Activated CD4-positive, CD25-positive, alpha-beta regulatory T cell treated with anti-CD3 and anti-CD28 coated beads, Interleukin-2, amount 50 U/mL, for 24 hours (primary cell): ENCODE measurements at regions not wholly inside any gene's neighbourhood (a gene's known extent, or its start where the extent isn't known, plus 50 kb on each side); places are given as distances from the start of the nearest gene placed in this dataset.

Source experiments
- ATAC-seq, 2 donors: fragments of 150-1000 bp; cut with Tn5 transposase; one replicate each; pipeline ENCODE4 v1.10.0; 2021; ENCODE audit warnings: mild to moderate bottlenecking in 1 of 2, moderate library complexity in 1 of 2

DNA sequence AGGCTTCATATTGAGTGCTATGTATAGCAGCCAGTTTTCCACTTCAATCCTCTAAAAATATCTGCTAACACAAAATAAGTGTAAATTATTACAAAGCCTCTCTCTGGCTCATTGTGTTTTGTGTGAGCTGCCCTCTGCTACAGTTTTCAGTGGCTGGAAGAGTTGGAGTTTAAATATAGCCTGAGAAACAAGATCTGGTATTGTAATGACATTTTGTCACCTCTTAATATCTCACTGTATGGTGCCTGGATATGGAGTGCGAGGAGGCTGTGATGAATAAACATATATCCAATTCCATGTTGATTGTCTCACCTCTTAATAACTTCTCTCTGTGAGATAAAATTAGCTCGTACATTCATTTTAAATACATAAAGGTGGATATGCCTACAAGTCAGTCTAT lies 269.7 kb downstream of the FLRT2 start:
- ATAC-seq = no peak

DNA sequence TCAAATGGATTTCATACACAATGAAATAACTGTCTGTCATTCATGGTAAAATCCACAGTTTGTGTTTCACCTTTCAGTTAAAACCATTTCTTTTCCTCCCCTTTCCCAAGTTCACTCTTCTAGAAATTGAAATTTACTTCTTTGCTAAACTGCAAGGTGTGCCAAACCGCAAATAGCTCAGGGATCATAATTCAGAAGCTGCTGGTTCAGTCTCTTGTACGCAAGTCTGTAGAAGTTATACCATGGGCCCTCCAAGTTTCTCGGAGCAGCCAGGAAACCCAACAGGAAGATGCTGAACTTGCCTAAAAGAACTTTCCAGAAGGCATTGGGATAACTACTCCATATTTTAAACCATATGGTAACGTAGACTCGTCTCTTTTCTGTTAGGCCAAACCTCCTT lies 268.9 kb downstream of the FLRT2 start:
- ATAC-seq = no peak

DNA sequence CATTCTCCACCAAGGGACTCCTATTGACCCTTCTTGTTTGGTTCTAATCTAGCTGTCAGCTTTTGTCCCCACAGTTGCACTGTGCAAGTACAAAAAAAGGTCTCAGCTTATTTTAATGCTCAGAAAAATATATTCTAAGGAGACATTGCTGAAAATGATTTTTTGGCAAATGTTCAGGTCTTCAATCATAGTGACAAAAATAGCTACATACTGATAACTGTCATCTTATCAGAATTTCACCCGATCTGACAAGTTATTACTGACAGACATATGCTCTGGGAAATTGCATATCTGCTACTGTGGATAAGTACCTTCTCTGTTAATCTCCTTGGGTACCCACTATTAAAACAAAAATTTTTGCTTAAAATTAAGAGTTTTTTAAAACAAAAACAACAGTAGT lies 263.6 kb downstream of the FLRT2 start:
- no peak for ATAC-seq

DNA sequence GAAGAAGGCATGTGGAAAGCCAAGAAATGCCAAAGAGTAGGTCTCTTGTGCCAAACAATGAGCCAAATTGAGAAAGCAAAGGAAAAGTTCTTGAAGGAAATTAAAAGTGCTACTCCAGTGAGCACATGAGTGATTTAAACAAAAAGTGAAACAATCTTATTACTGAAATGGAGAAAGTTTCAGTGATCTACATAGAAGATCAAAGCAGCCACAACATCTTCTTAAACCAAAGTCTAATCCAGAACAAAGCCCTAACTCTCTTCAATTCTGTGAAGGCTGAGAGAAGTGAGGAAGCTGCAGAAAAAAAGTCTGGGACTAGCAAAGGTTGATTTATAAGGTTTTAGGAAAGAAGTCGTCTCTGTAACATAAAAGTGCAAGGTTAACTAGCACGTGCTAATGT lies 259.6 kb downstream of the FLRT2 start:
- no peak for ATAC-seq

DNA sequence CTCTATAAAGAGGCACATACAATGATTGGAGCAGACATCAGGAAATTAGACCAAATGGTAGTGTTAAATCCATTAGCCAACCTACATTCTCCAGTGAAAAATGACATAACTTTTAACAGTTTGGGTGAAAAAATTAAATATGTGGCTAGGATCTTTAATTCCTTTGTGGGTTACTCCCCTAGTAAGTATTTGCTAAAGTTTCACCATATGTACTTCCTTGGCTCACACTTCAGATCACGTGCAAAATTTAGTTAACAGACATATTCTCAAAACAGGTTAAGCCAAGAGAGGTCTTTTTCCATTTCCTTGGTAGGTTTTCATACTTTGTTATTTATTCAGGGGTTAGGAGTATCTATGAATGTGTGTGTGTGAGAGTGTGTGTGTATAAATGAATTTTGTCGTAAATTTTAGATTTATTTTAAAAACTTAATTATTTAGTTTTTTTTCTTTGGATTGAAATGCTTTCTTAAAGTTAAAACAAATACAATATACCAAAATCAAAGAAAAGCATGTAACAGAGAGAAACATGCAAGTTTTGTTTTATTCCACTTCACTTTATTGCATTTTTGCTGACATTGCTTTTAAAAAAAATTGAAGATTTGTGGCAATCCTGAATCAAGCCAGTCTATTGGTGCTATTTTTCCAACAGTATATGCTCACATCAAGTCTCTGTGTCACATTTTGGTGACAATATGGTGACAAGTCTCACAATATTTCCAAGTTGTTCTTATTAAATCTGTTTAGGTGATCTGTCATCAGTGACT lies 258.7 kb downstream of the FLRT2 start:
- ATAC-seq = no peak

DNA sequence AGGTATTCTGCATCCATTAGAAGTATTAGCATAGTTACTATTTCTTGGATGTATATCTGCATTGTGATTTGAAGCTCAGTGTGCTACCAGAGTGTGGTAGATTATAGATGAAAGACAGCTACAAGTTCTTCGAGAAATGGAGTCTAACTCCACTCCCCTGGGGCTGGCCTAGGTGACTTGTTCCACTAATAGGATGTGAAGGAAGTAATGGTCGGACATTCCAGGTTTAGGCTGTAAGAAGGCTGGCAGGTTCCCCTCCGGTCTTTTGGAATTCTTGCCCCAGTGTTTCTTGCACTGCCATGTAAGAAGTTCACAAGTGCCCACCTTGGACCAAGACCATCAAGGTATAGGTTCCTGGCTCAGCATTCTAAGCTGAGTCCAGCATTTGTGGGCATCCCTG lies 236.4 kb downstream of the FLRT2 start:
- no peak for ATAC-seq

DNA sequence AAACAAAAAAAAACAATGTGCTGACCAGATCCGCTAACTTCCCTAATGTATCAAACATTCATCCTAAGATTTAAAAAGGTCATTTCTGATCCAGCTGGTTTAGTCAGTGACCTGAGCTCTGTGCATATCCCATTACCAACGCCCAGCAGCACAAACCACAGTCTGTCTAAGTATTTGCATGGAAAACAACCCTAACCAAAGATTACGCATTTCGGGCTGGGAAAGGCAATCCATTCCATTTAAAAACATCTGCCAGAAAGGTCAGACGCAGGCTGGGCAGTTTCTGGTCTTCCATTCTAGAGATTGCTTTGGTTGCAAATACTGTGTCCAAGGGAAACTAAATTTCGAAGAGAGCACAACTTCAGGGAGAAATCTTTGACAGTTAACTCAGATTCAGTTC lies 234.9 kb downstream of the FLRT2 start:
- no peak for ATAC-seq

DNA sequence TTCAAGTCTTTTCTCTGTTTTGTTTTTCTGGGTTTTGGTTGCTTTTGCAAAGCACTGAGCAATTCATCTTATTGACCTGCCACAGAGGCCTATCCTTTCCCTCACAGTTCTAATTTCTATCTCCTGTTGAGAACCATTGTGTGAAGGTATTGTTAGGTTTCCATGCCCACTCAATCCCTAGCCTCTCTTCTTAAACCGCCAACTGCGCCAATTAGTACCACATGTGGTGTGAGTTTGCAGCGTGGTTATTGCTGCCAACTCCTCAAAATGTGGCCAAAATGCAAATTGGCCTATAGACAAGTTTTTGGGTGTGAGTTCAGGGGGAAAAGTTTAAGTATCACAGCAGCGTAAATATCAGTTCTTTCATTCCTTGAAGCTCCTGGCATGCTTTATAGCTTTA lies 232.6 kb downstream of the FLRT2 start:
- ATAC-seq = no peak

DNA sequence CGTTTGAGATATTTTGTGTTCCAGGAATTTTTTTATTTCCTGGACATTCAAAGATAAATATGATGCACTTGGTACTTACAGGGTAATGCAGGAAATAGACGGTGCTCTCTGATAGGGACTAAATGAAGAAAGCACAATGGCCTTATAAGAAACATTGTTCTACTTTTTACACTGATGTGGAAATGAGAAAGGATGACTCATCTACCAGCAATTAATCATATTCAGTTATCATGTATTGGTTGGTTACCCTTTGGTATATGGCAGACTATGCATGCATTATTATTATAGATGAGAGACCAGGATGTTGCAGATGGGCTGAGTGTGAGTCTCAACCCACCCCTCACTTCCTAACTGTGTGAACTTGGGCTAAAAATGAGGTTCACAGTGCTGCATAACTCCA lies 222.2 kb downstream of the FLRT2 start:
- ATAC-seq = no peak

DNA sequence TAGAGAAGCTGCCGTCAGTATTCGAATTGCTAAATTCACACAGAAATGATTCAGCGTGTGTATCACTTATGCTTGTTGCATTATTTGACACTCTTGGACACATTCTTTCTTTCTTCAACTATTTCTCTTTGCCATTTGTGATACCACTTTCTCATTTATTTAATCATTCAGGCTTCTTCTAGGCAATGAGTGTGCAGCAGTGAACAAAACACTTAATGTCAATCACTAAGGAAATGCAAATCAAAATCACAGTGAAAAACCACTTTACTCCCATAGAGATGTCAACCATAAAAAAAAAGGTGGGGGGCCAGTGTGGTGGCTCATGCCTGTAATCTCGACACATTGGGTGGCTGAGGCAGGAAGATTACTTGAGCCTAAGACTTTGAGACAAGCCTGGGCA lies 214.6 kb downstream of the FLRT2 start:
- no peak for ATAC-seq

DNA sequence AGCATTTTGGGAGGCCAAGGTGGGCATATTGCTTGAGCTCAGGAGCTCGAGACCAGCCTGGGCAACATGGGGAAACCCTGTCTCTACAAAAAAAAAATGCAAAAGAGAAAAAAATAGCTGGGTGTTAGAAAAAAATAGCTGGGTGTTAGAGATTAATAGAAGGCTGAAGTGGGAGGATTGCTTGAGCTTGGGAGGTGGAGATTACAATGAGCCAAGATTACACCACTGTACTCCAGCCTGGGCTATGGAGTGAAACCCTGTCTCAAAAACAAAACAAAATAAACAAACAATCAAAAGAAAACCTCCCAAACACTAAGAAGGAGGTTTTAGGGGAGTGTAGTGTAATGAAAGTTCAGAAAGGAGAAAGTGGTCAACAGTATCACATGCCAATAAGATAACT lies 202.1 kb downstream of the FLRT2 start:
- ATAC-seq = no peak

DNA sequence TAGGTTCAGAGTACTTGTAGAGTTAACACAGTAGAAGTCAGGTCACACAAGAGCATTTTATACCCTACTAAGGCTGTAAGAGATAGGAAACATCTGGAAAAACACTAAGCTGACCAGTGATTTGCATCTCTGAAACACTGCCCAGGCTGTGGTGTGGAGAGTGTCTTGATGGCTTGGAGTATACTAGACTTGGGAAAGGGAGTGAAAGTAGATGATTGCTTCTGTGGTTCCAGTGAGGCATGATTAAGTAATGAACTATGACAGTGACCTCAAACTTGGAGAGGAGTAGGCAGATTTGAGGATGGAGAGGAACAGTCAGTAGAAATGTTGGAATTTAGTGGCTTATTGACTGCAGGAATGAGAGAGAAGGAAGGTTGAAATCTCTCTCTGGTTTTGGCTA lies 201.2 kb downstream of the FLRT2 start:
- no peak for ATAC-seq

DNA sequence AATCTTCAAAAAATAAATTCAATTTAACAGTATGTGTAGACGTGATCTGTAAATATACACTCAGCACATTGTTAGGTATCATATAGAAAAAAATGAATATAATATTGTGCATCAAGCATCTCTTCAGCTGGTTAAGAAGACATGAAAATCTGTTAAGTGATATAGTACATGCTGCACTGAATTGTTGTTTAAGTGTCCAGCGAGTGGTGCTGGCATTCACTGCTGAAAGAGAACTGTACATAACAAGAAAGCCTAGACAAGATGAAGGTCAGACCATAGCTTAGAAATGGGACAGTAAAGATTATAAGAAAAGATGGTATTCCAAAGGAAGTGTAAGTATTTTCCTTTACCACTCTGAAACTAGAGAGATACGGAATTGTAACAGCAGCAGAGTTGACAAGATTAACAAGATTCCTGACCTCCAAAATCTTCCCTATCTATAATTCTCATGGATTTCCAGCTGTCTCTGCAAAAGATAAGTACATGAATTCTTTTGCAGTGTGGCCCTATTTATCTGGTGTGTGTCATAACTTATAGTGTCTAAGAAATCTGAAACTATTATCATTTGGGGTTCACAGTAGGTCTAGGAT lies 198.6 kb downstream of the FLRT2 start:
- ATAC-seq = no peak

DNA sequence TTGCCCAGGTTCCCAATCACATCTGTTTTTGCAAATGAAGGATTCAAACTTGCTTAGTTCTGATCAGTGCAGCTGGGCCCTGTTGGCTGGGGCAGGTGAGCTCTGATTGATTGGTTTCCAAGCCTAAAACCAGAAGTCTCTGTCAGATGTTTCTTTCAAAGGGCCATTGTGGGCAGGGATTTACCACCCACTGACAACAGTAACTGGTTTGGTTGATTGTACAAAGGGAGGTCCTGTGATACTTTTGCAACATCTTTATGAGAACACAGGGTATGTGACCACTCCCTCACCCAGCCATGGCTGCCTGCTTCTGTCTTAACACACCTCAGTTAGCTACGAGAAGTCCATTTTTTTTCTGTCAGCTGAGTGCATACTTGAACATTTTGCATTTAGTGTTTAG lies 184.1 kb downstream of the FLRT2 start:
- no peak for ATAC-seq

DNA sequence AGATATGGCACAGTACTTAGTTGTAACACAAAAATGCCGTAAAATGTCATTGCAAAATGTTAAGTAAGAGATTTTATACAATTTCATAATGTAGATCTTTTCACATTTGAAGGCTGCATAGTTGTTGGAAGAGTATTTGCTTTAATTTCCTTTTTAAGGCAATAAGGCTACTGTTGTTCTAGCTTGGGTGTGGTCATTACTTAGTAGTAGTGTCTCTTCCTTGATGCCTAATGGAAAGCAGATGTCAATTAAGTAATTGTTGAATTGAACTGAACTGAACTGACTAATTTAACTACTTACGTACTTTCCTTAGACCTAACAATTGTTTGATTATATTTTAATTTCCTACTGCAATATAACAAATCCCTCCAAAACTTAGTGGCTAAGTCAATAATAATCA lies 181.7 kb downstream of the FLRT2 start:
- ATAC-seq = no peak
